ENCODE measurements at regions not wholly inside any gene's neighbourhood (a gene's known extent, or its start where the extent isn't known, plus 50 kb on each side); places are given as distances from the start of the nearest gene placed in this dataset.

DNA sequence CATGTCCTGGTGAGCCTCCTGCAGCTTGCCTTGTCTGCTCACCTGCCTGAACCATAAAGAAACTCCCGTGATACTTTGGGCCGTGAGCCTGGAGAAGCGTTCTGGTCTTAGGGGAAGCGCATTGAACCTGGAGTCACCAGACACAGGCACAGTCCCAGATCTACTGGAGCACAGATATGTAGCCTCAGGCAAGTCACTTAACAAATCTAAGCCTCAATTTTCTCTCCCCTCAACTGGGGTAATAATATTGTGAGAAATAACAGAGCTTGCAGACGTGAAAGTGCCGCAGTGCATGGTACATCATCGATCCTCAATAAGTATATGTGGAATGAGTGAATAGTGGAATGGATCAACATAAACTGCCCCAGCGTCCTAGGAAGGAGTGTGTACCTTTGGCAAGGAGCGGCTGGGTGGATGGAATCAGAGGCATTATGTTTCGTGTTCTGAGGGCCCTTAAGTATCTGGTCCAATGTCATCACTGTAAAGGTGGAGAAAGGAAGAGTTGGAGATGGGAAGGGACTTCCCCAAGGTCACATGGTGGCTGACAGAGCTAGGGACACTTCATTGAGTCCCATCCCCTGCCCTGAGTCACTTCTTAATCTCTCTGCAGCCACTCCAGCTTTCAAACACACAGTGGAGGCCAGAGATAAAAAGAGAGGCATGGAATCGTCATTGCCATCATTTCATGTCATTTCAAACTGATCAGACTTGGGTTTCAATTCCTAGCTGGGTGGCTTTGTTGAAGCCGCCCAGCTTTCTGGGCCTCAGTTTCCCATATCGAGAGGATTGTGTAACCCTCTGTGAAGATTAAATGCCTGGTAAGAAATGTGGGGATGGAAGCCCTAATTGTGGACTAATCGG lies 172.4 kb downstream of the DDX1 start:
- TF ChIP-seq TAF1 (IDR thresholded peaks at IDR 0.05; ENCODE audit: borderline replicate concordance, insufficient read depth, low read length) (no peak), POLR2AphosphoS5 (IDR thresholded peaks at IDR 0.05; ENCODE audit: low read depth, low read length) (no peak), SIN3A (IDR thresholded peaks at IDR 0.05; ENCODE audit: borderline replicate concordance, insufficient read depth, low read length) (no peak)
- TF ChIP-seq, protein P1, sequence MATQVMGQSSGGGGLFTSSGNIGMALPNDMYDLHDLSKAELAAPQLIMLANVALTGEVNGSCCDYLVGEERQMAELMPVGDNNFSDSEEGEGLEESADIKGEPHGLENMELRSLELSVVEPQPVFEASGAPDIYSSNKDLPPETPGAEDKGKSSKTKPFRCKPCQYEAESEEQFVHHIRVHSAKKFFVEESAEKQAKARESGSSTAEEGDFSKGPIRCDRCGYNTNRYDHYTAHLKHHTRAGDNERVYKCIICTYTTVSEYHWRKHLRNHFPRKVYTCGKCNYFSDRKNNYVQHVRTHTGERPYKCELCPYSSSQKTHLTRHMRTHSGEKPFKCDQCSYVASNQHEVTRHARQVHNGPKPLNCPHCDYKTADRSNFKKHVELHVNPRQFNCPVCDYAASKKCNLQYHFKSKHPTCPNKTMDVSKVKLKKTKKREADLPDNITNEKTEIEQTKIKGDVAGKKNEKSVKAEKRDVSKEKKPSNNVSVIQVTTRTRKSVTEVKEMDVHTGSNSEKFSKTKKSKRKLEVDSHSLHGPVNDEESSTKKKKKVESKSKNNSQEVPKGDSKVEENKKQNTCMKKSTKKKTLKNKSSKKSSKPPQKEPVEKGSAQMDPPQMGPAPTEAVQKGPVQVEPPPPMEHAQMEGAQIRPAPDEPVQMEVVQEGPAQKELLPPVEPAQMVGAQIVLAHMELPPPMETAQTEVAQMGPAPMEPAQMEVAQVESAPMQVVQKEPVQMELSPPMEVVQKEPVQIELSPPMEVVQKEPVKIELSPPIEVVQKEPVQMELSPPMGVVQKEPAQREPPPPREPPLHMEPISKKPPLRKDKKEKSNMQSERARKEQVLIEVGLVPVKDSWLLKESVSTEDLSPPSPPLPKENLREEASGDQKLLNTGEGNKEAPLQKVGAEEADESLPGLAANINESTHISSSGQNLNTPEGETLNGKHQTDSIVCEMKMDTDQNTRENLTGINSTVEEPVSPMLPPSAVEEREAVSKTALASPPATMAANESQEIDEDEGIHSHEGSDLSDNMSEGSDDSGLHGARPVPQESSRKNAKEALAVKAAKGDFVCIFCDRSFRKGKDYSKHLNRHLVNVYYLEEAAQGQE (IDR thresholded peaks at IDR 0.05; ENCODE audit: insufficient read depth in 1 of 2, low read depth in 2 of 2, low read length in 2 of 2) = no peak
